CD14-positive monocyte (primary cell): ENCODE measurements at regions not wholly inside any gene's neighbourhood (a gene's known extent, or its start where the extent isn't known, plus 50 kb on each side); places are given as distances from the start of the nearest gene placed in this dataset.

ENCODE experiments used
- DNase-seq, 3 donors: peaks; one replicate each; pipeline ENCODE4 v3.0.0-alpha.2; 2011 to 2022
- H2AFZ ChIP-seq: 2 replicates; pipeline ENCODE4 v1.6.0; 2012; ENCODE audit warnings: mild to moderate bottlenecking, low read depth, low read length, inconsistent platforms; ENCODE audit not compliant: insufficient read depth, poor library complexity, severe bottlenecking
- H3K27ac ChIP-seq, 2 donors: 1 replicate in 1 of 2; 2 replicates in 1 of 2; pipeline ENCODE4 v1.5.1; 2012 to 2013; ENCODE audit warnings: low read length in 2 of 2, control low read depth in 1 of 2, inconsistent platforms in 1 of 2, low read depth in 1 of 2, mild to moderate bottlenecking in 1 of 2
- H3K27me3 ChIP-seq, 2 donors: one replicate each; pipeline versions ENCODE4 v1.6.0 to v1.6.1; 2011 to 2013; ENCODE audit warnings: low read length in 2 of 2; ENCODE audit not compliant: control insufficient read depth in 2 of 2, insufficient read depth in 2 of 2
- H3K36me3 ChIP-seq, 2 donors: replicated peaks in 1 of 2; 1 replicate in 1 of 2; 2 replicates in 1 of 2; pipeline versions ENCODE4 v1.5.1 to v1.6.1; 2012 to 2013; ENCODE audit warnings: low read length in 2 of 2, control low read depth in 1 of 2, inconsistent platforms in 1 of 2, mild to moderate bottlenecking in 1 of 2; ENCODE audit not compliant: insufficient read depth in 2 of 2, control insufficient read depth in 1 of 2
- H3K4me1 ChIP-seq, 2 donors: 1 replicate in 1 of 2; 2 replicates in 1 of 2; pipeline versions ENCODE4 v1.5.1 to v1.6.1; 2012 to 2013; ENCODE audit warnings: low read length in 2 of 2, control low read depth in 1 of 2, inconsistent platforms in 1 of 2, mild to moderate bottlenecking in 1 of 2, moderate library complexity in 1 of 2; ENCODE audit not compliant: insufficient read depth in 2 of 2, control insufficient read depth in 1 of 2
- H3K4me2 ChIP-seq: replicated peaks from 2 replicates; pipeline ENCODE3; 2012; ENCODE audit warnings: low read length, moderate library complexity, mild to moderate bottlenecking; ENCODE audit not compliant: poor library complexity, severe bottlenecking; ENCODE audit errors: extremely low read depth
- H3K4me3 ChIP-seq, 3 experiments: fragments of 200-600 bp in 1 of 3; sonication (generic) in 1 of 3; replicated peaks in 1 of 3; 1 replicate in 2 of 3; 2 replicates in 1 of 3; pipeline ENCODE4 v1.5.1; 2011 to 2013; ENCODE audit warnings: low read length in 3 of 3, mild to moderate bottlenecking in 3 of 3, control low read depth in 2 of 3, low read depth in 2 of 3, inconsistent platforms in 1 of 3, moderate library complexity in 1 of 3
- H3K79me2 ChIP-seq: 2 replicates; pipeline ENCODE4 v1.6.0; 2012; ENCODE audit warnings: mild to moderate bottlenecking, control low read depth, inconsistent platforms, low read length, moderate library complexity; ENCODE audit not compliant: insufficient read depth
- H3K9ac ChIP-seq: 2 replicates; pipeline ENCODE4 v1.6.0; 2017; ENCODE audit warnings: low read length, mild to moderate bottlenecking; ENCODE audit not compliant: insufficient read depth, poor library complexity, severe bottlenecking
- H3K9me3 ChIP-seq, 2 donors: replicated peaks in 1 of 2; 1 replicate in 1 of 2; 2 replicates in 1 of 2; pipeline versions ENCODE4 v1.5.1 to v1.6.1; 2012 to 2013; ENCODE audit warnings: low read length in 2 of 2, control low read depth in 1 of 2; ENCODE audit not compliant: control insufficient read depth in 1 of 2, insufficient read depth in 1 of 2
- H4K20me1 ChIP-seq: 2 replicates; pipeline ENCODE4 v1.6.0; 2012; ENCODE audit warnings: mild to moderate bottlenecking, low read length, control low read depth, moderate library complexity; ENCODE audit not compliant: insufficient read depth
- H3K27ac Mint-ChIP-seq, 7 donors: one replicate each; pipeline ENCODE4 v1.8.0; 2020; ENCODE audit warnings: mild to moderate bottlenecking in 7 of 7, mixed read lengths in 7 of 7, moderate library complexity in 6 of 7, inconsistent platforms in 2 of 7
- H3K27me3 Mint-ChIP-seq, 3 donors: one replicate each; pipeline ENCODE4 v1.8.0; 2021 to 2022; ENCODE audit warnings: low read depth in 3 of 3, mild to moderate bottlenecking in 3 of 3, mixed read lengths in 3 of 3, moderate library complexity in 3 of 3, inconsistent platforms in 1 of 3
- H3K36me3 Mint-ChIP-seq, 2 donors: one replicate each; pipeline ENCODE4 v1.8.0; 2020; ENCODE audit warnings: mixed read lengths in 2 of 2, inconsistent platforms in 1 of 2, mild to moderate bottlenecking in 1 of 2
- H3K4me1 Mint-ChIP-seq: one replicate; pipeline ENCODE4 v1.8.0; 2020; ENCODE audit warnings: mild to moderate bottlenecking, mixed read lengths
- H3K4me3 Mint-ChIP-seq, 2 donors: one replicate each; pipeline ENCODE4 v1.8.0; 2020; ENCODE audit warnings: mild to moderate bottlenecking in 2 of 2, mixed read lengths in 2 of 2, moderate library complexity in 1 of 2
- H3K9me3 Mint-ChIP-seq, 7 donors: one replicate each; pipeline ENCODE4 v1.8.0; 2020 to 2022; ENCODE audit warnings: mixed read lengths in 7 of 7, mild to moderate bottlenecking in 6 of 7, moderate library complexity in 6 of 7, inconsistent platforms in 2 of 7
- CTCF ChIP-seq: fragments of 200-600 bp; IDR thresholded peaks from one replicate; pipeline ENCODE4 v1.8.0; 2022; ENCODE audit warnings: antibody characterized with exemption, mild to moderate bottlenecking
- WGBS: methylation state at CpG from one replicate; pipeline ENCODE4 v1.1.5; 2013; ENCODE audit warnings: missing lambda C conversion rate; ENCODE audit not compliant: insufficient coverage; 5-methylcytosine and 5-hydroxymethylcytosine counted together
- intact Hi-C, 2 donors: fragments of 100-400 bp; cut with micrococcal nuclease; formaldehyde crosslinking; loops; one replicate each; pipeline versions ENCODE4 v1.15.0 to v1.15.1; 2023

- no peaks in the 10 kb centered on the region for H3K4me1 ChIP-seq
- intact Hi-C loops, result no loop called here
- no peak for TF ChIP-seq CTCF
- WGBS, result 80% methylated on average over 1 of the region's 2 CpGs
- H3K4me2 ChIP-seq, result no peak overlapping the region
- Mint-ChIP-seq H3K9me3 (peaks cover 0 to 4% (median 0%) of the 10 kb centered on the region in 7 donors), H3K27ac (no peak overlapping the region), H3K27me3 (peaks cover 0 to 1% (median 0%) of the 10 kb centered on the region in 3 donors), H3K4me3 (no peak overlapping the region), H3K4me1 (no peaks in the 10 kb centered on the region), H3K36me3 (no peaks in the 10 kb centered on the region)
- DNase-seq, result no peak
- no peaks in the 10 kb centered on the region for H3K27me3 ChIP-seq
- no peak overlapping the region for H3K4me3 ChIP-seq
- H3K27ac ChIP-seq, result no peak overlapping the region
- H3K9me3 ChIP-seq, result no peaks in the 10 kb centered on the region
- H3K36me3 ChIP-seq, result no peaks in the 10 kb centered on the region
- no peak overlapping the region for H3K9ac ChIP-seq
- H3K79me2 ChIP-seq, result no peaks in the 10 kb centered on the region
- H4K20me1 ChIP-seq, result no peaks in the 10 kb centered on the region
- no peak overlapping the region for H2AFZ ChIP-seq
These were observed 156.4 kb upstream of the PCDH10 start for GRCh38 chr4:132992686-132993085.

DNA sequence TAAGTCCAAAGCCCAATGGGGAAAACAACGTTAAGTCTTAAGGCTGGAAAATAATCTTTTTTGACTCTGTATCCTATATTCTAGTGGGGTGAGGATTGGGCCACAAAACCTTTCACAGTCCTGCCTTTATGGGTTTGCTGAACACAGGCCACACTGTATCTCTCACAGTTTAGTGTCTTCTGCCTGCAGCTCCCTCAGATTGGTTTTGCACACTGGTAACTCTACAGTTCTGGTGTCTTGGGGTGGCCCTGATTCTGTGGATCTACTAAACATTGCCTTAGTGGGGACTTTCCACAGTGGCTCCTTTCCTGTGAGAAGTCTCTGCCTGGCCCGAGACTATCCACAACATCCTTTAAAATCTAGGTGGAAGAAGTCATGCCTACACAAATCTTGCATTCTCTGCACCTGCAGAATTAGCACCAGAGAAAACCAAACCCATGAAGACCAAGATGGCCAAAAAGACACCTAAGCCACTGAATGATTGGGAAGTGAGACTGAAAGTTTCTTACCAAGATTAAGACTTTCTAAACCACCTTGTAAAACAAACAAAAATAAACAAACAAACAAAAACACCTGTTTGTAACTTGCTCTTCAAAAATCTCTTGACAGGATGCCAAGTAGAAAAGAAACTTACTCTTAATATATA, 150.4 kb upstream of the PCDH10 start:
- Histone ChIP-seq H3K4me2 (no peak overlapping the region), H3K36me3 (no peaks in the 10 kb centered on the region), H3K27me3 (no peaks in the 10 kb centered on the region), H3K9ac (no peak overlapping the region), H3K9me3 (no peaks in the 10 kb centered on the region), H3K4me1 (no peaks in the 10 kb centered on the region), H3K27ac (no peak overlapping the region), H4K20me1 (no peaks in the 10 kb centered on the region), H3K4me3 (no peak overlapping the region), H3K79me2 (no peaks in the 10 kb centered on the region), H2AFZ (no peak overlapping the region)
- intact Hi-C loops, result no loop called here
- Mint-ChIP-seq H3K4me3 (no peak overlapping the region), H3K27me3 (no peaks in the 10 kb centered on the region), H3K9me3 (peaks cover 0 to 1% (median 0%) of the 10 kb centered on the region in 7 donors), H3K27ac (no peak overlapping the region), H3K36me3 (no peaks in the 10 kb centered on the region), H3K4me1 (no peaks in the 10 kb centered on the region)
- no CpG with 5 or more reads among the region's 2 CpGs for WGBS
- TF ChIP-seq CTCF, result no peak
- no peak for DNase-seq
